Cardiac septum (tissue), 1 donor: ENCODE measurements at regions not wholly inside any gene's neighbourhood (a gene's known extent, or its start where the extent isn't known, plus 50 kb on each side); places are given as distances from the start of the nearest gene placed in this dataset.

ENCODE experiments used
- DNase-seq: peaks from one replicate; pipeline ENCODE4 v3.0.0-alpha.2; 2020; ENCODE audit warnings: low spot score
- intact Hi-C: fragments of 100-400 bp; cut with DNase I; formaldehyde crosslinking; loops from one replicate; pipeline ENCODE4 v1.14.0; 2022
- donor health status: DM: no; HTN: no; CAD: no.

DNA sequence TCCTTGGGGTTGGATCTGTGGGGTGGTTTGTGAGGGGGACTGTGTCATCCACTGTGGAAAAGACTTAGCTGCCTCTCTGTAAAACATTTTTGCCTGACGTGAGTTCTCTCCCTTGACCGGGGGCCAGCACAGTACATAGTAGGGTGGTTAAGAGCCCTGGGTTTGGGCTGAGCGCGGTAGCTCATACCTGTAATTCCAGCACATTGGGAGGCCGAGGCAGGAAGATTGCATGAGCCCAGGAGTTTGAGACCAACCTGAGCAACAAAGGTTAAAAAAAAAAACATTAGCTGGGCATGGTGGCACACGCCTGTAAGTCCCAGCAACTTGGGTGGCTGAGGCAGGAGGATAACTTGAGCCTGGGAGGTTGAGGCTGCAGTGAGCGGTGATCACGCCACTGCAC is 74.7 kb upstream of the WNT7B start:
- intact Hi-C loops: loop anchor here (5.0 kb wide), 1 partner anchor 36 kb away; no protein-coding TSS in a partner anchor
- no peak for DNase-seq

DNA sequence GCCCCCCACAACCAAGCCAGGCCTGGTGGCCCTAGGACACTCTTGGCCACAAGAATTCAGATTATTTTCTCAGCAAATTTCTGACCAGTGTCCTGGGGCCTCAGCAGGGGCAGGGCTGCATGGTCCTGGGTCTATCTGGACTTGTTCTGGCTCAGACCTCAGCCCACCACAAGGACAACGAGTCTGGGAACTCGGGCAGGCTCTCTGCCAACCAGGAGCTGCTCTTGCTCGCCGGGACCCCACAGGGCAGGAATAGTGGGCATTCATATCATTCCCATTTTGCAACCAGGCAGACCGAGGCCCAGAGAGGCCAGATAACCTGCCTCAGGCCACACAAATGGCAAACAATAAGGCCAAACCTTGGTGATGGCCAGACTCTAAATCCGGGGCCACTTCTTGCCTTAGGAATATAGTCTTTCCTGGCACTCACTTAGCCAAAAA is 75.4 kb upstream of the WNT7B start:
- peak; percentile 75 for DNase-seq
- intact Hi-C loops: loop anchor here (5.0 kb wide), 1 partner anchor 35 kb away; no protein-coding TSS in a partner anchor

DNA sequence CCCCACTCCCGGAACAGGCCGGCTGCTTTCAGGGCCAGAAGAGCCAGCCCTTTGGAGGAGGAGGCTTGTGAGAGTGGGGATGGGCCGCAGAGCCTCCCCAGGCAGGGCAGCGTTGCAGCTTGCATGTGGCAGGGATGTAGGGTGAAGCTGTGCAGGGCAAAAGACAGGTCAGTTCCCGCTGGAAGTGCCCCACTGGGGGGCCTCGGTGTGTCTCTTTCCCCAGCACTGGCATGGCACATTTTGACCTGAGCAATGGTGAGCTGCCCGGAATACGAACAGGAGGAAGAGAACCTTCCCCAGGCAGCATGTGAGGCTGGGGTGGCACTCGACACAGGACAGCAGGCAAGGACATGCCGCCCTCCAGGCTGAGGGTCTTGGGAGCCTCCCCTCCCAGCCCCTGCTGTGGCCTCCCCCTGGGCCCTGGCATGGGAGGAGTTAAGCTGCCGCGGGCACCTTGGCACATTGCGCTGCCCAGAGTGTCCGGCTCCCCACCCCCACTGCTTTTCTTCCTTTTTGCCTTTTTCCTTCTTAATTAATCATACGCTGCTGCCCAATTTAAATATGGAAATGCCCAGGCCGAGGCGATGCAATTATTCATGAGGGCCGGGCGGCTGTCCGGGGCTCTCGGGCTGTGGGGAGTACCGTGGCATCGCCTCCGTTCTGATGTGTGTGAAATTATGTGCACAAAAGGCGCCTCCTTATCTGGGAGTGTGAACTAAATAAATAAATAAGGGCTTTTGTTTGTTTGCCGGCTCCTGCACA is 76.0 kb upstream of the WNT7B start:
- DNase-seq: peak; percentile 78
- intact Hi-C loops: loop anchor here (5.0 kb wide), 1 partner anchor 34 kb away; no protein-coding TSS in a partner anchor

- DNase-seq: peak; percentile 92
- intact Hi-C loops: loop anchor here (2.0 to 5.0 kb wide), 2 partner anchors 17 to 34 kb away; no protein-coding TSS in a partner anchor
Observed at GRCh38 chr22:46053563-46054090, 76.7 kb upstream of the WNT7B start.

DNA sequence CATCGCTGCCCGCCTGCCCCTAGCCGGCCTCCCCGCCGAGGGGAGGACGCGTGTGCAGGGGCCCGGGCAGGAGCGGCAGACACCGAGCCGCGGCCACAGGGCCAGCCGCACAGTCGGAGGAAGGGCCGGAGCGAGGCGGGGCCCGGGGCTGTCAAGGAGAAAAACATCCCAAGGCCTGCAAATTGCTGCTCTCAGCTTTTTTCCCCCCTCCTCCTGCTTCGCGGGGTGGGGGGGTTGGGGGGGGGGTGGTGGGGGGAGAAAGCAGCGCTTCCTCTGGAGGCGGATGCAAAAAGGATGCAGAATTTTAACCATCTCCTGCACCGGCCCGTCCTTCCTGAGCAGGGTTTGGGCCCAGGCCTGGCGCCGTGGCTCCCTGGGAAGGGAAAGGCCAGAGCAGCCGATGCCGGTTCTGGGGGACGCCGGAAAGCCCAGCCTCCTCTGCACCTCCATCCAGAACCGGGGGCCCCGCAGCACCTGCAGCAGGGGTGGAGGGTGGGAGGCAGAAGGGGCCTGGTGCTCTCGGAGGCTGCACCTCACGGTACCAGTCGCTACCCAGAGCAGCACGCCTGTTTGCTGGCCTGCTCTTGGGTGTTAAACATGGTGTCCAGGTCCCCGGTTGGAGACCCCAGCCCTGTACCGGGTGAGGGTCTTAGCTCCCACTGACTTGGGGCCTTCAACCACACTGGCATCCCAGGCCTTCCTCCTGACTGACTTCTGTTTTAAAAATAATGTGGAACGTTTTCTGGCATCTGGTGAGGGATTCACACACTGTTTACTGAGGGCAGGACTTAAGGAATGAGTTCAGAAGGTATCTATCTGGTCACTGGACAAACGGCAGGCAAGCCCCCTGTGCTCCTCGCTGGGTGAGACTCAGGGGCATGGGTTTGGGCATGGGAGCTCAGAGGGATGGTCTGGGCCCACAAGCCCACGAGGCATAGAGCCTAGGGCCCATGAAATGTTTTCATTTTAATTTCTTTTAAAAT is 77.4 kb upstream of the WNT7B start:
- DNase-seq: peak; percentile 85
- intact Hi-C loops: loop anchor here (2.0 to 5.0 kb wide), 2 partner anchors 16 to 33 kb away; no protein-coding TSS in a partner anchor

DNA sequence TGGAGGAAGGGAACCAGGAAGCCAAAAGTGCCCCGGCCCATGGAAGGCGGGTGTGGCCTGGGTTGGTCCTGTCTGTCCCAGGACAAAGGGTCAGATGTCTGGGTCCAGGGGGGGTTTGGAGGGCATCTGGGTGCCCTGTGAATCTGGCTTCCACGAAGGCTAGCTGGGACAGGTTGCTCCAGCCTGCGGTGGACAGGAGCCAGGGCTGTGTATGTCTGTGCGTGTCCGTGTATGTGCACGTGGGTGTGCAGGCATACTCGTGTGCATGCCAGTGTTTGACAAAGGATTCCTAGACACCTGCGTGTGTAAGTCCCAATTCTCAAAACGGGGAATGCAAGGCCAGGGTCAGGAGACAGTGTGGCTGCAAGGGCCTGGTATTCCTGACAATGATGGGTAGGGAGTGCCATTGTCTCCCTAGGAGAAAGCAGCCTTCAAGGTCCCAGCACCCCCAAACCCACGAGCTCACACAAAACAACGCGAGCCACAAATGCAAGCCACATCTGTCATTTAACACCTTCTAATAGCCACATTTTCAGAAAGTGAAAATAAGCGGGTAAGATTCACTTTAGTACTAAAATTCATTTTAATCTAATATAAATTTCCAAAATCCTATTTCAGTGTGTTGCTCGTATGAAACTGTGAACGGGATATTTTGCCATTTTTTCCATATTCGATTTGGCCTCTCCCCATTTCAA is 78.4 kb upstream of the WNT7B start:
- intact Hi-C loops: loop anchor here (2.0 kb wide), 1 partner anchor 15 kb away; no protein-coding TSS in a partner anchor
- DNase-seq: no peak

DNA sequence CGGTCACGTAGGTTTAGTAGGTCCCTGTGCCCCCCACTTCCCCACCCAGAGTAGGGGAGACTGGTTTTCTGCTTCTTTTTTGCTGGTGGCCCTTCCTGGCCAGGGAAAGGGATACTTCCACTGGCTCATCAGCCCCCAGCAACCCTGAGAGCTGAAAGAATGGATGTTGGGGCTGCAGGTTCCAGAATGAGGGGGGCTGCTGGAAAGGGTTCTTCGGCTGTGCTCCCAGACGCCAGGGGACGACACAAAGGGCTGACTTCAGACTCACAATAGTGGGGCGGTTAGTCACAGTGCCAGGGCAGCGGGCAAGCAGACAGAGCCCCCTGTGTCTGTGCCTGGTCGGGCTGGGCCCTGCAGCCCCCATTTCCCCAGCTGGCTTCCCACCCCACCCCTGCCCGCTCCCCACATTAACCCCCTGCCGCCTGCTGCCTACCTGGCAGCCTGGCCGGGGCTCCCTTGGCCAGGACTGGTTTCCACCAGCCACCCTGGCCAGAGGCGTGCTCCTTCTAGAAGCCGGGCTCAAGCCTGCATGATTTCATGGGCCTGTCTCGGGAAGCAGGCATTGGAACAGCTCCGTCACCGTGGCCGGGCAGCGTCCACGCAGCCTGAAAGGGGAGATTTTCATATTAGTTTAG is 79.1 kb upstream of the WNT7B start:
- peak; percentile 74 for DNase-seq
- intact Hi-C loops: loop anchor here (2.0 kb wide), 1 partner anchor 15 kb away; no protein-coding TSS in a partner anchor

DNA sequence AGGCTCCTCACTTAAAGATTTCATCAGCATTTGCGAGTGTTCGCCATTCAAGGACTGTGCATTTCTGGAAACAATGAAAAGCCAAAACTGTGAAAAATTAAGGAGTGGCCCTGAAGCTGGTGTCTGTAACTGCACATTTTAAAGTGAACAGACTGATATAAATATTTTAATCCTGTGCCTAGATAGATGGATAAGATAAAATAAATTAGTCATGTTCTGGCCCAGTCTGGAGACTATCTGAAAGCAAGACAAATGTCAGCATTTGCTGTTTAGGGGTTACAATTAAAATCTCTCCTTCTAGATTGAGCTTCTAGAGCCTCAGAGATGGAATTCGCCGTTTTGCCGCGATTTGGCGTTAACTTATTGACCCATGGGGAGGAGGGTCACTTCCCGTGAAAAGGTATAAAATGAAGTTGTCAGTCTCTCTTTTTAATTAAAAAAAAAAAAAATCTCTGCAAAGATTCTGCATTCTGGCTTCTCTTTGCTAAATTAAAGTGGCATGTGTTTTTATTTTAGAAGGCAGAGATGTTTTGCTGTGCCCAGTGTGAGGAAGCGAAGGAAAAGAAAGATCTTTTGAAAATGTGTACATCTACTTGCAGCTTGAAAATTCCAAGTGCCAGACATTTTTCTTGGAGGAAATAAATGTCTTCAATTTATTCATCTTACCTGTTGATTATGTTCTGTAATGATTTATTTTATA is 79.7 kb upstream of the WNT7B start:
- peak; percentile 67 for DNase-seq
- intact Hi-C loops: no loop called here

GRCh38 chr22:46057246-46058090 is 80.5 kb upstream of the WNT7B start:
- intact Hi-C loops: no loop called here
- peak; percentile 50 for DNase-seq

- intact Hi-C loops: no loop called here
- DNase-seq: peak; percentile 71
Observed at GRCh38 chr22:46058091-46058420, 81.1 kb upstream of the WNT7B start.

DNA sequence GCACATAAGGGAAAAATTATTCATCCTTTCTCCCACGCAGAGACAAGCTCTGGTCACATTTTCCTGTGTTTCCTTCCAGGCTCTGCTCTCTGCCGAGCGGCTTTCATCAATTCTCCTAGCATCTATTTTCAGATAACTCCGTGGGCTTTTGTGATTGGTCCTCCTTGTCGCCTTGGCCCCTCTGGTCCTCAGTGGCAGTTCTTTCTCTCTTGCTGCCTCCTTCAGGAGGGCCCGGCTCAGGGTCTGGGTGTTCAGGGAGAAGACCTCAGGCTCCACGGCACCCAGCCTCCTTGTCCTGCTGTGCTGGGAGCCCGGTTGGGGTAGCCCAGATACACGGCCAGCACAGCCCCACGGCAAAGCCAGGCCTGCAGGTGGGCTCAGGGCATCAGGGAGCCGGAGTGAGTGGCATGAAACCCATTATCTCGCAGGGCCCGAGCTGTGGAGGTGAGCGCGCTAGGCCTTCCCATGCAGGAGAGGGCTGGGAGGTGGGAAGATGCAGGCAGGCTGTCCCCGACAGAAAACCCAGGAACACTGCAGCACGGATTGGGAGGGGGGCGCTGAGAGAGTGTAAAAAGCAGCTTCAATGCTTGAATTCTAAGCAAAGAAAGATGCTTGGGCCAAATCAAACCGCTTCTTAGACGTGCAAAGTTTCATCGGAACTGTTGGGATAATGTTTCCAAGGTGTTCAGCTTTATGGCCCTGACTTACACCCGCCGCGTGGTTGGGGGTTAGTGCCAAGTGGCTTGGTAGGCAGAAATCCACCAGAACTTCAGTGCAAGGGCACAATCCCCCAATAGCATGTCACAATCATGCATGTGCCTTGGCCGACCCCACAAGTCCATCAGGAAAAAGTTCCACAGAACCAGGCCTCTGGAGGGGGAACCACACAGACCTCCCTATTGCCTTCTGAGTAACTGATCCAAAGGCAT is 81.9 kb upstream of the WNT7B start:
- intact Hi-C loops: no loop called here
- peak; percentile 68 for DNase-seq

DNA sequence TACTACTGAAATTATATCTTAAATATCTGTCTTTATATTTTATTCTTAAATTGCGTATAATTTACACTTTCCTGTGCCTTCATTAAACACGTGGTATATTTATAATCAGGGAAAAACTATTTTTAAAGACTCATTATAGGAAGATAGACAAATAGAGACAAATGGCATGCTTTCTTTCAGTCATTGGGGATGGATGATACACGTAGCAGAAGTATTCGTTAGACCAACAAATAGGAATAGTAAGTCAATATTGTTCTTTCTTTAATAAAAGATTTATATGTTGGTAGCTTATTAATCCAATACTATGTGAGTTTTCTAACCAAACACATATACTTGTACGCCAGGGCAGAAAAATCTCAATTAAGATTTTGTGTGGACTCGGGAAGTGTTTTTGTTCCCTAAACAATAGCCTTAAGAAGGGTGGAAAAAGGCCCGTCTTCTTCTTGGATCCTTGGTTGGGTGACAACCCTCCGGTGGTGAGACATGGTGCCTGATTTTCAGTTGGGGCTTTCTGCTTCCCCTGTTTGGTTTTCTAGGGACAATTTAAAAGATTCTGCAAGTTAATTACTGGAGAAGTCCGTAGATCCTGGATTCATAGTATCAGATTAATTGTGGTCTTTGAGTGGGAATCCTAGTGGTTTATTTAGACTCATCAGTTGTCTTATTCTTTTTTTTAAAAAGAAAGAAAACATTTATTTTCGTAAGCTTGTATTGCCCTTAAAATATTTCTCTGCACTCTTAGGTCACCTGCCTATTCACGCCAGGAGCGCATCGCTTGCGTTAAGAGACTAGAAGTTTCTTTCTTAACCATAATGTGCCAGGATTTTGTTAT is 83.5 kb upstream of the WNT7B start:
- intact Hi-C loops: no loop called here
- DNase-seq: no peak

DNA sequence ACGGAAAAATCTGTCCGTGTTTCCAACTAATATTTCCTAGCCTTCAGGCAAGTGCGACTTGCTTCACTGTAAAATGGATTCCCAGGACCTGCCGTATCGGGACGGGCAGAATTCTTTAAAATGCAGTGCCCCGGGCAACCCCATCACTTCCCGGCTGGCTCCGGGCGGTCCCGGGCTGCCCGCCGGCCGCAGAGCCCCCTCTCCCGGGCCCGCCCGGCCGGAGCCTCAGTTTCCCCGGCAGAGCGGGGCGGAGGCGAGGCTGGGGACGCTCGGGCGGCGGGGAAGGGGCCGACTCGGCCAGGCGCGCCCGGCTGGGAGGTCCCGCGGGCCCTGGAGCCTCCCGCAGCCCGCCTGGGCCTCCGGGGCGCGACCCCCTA is 84.2 kb upstream of the WNT7B start:
- intact Hi-C loops: no loop called here
- peak; percentile 35 for DNase-seq

GRCh38 chr22:46061501-46062231 is 84.7 kb upstream of the WNT7B start:
- peak; percentile 71 for DNase-seq
- intact Hi-C loops: no loop called here

DNA sequence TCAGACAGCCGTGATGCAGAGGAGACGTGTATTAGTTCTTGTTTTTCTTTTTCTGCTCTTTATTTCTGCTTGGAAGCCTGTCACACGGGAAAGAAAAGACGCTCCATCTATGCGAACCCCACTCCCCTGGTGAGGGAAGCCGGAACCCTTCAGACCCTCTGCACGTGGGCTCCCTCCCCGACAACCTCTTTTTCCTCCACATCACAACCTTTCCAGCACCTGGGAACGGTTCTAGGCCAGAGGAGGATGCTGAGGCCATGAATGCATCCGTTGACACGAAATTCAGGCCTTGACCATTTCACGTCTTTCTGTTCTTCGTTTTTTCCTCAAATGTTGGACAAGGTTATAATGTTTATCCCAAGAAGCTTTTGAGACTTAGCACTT is 85.3 kb upstream of the WNT7B start:
- DNase-seq: no peak
- intact Hi-C loops: no loop called here
